Kidney (tissue), 13 donors: ENCODE measurements at regions not wholly inside any gene's neighbourhood (a gene's known extent, or its start where the extent isn't known, plus 50 kb on each side); places are given as distances from the start of the nearest gene placed in this dataset.

ENCODE experiments used
- DNase-seq, 5 donors: peaks; one replicate each; pipeline ENCODE4 v3.0.0-alpha.2; 2013 to 2020
- FAIRE-seq: peaks from 2 replicates; lab custom pipeline; 2012; peaks lifted over from hg19 to GRCh38; lab: Jason Lieb, UNC
- H3K27ac ChIP-seq, 2 donors: one replicate each; pipeline ENCODE4 v1.7.0; 2013; ENCODE audit warnings: low read depth in 2 of 2, low read length in 2 of 2, inconsistent platforms in 1 of 2
- H3K27me3 ChIP-seq: one replicate; pipeline ENCODE4 v1.7.1; 2013; ENCODE audit warnings: low read length, inconsistent platforms; ENCODE audit not compliant: control insufficient read depth, insufficient read depth
- H3K36me3 ChIP-seq, 3 donors: one replicate each; pipeline versions ENCODE4 v1.7.0 to v1.7.1; 2013; ENCODE audit warnings: low read length in 3 of 3, control low read depth in 1 of 3, inconsistent platforms in 1 of 3; ENCODE audit not compliant: insufficient read depth in 3 of 3, control insufficient read depth in 2 of 3
- H3K4me1 ChIP-seq, 3 donors: one replicate each; pipeline versions ENCODE4 v1.7.0 to v1.7.1; 2013; ENCODE audit warnings: low read length in 3 of 3, inconsistent platforms in 1 of 3, low read depth in 1 of 3; ENCODE audit not compliant: control insufficient read depth in 2 of 3, insufficient read depth in 2 of 3
- H3K4me3 ChIP-seq, 3 donors: one replicate each; pipeline versions ENCODE4 v1.7.0 to v1.8.1; 2013; ENCODE audit warnings: low read length in 3 of 3, control low read depth in 1 of 3, inconsistent platforms in 1 of 3
- H3K9ac ChIP-seq, 3 donors: one replicate each; pipeline versions ENCODE4 v1.7.0 to v1.7.1; 2013; ENCODE audit warnings: low read length in 3 of 3, control low read depth in 1 of 3, inconsistent platforms in 1 of 3
- H3K9me3 ChIP-seq, 3 donors: one replicate each; pipeline versions ENCODE4 v1.7.0 to v1.7.1; 2013; ENCODE audit warnings: low read length in 3 of 3, control low read depth in 1 of 3, inconsistent platforms in 1 of 3; ENCODE audit not compliant: control insufficient read depth in 2 of 3, insufficient read depth in 1 of 3
- CTCF ChIP-seq: IDR thresholded peaks from 3 replicates; pipeline ENCODE4 v1.5.1; 2012; ENCODE audit warnings: mild to moderate bottlenecking, moderate library complexity, borderline replicate concordance; ENCODE audit not compliant: insufficient read depth; ENCODE audit errors: extremely low read depth
- intact Hi-C: fragments of 100-400 bp; cut with DNase I; formaldehyde crosslinking; loops from one replicate; pipeline ENCODE4 v1.11.1; 2022
- donor health status: control.
- donor health status: control.
- donor health status: control.
- donor health status: control.
- donor health status: control.
- donor health status: DM: yes; HTN: yes; CAD: no.
- donor health status: Normal renal cell carcinoma (clear cell type).

GRCh38 chr14:89635615-89636014 lies 218.6 kb upstream of the FOXN3 start:
- intact Hi-C loops = no loop called here
- TF ChIP-seq CTCF = no peak
- H3K27me3 ChIP-seq = no peaks in the 10 kb centered on the region

GRCh38 chr14:89634037-89634436 lies 217.0 kb upstream of the FOXN3 start:
- TF ChIP-seq CTCF = no peak
- H3K4me3 ChIP-seq = no peak overlapping the region
- no peaks in the 10 kb centered on the region for H3K36me3 ChIP-seq
- FAIRE-seq = no peak
- no peak overlapping the region for H3K9ac ChIP-seq
- intact Hi-C loops = no loop called here
- DNase-seq = no peak
- H3K9me3 ChIP-seq = no peaks in the 10 kb centered on the region
- no peaks in the 10 kb centered on the region for H3K27me3 ChIP-seq
- no peak overlapping the region for H3K27ac ChIP-seq
- no peaks in the 10 kb centered on the region for H3K4me1 ChIP-seq

More at GRCh38 chr14:89635615-89636014, 218.6 kb upstream of the FOXN3 start:
- no peak overlapping the region for H3K4me3 ChIP-seq
- H3K4me1 ChIP-seq = no peaks in the 10 kb centered on the region
- H3K9me3 ChIP-seq = no peaks in the 10 kb centered on the region
- H3K36me3 ChIP-seq = no peaks in the 10 kb centered on the region
- H3K27ac ChIP-seq = no peak overlapping the region
- FAIRE-seq (no peak), DNase-seq (no peak)
- no peak overlapping the region for H3K9ac ChIP-seq

- no peak for FAIRE-seq
- Histone ChIP-seq H3K4me3 (no peak overlapping the region), H3K4me1 (no peaks in the 10 kb centered on the region), H3K27ac (no peak overlapping the region), H3K9ac (no peak overlapping the region), H3K36me3 (no peaks in the 10 kb centered on the region), H3K9me3 (no peaks in the 10 kb centered on the region), H3K27me3 (no peaks in the 10 kb centered on the region)
- DNase-seq = no peak
- TF ChIP-seq CTCF = no peak
- intact Hi-C loops = no loop called here
Measured at GRCh38 chr14:89630101-89630829, 213.2 kb upstream of the FOXN3 start.
